Endodermal cell (in vitro differentiated cells): ENCODE measurements at regions not wholly inside any gene's neighbourhood (a gene's known extent, or its start where the extent isn't known, plus 50 kb on each side); places are given as distances from the start of the nearest gene placed in this dataset.

Source experiments
- DNase-seq: peaks from one replicate; pipeline ENCODE4 v3.0.0-alpha.2; 2017
- H3K27ac ChIP-seq: 2 replicates; pipeline ENCODE4 v1.5.1; 2013; ENCODE audit warnings: mild to moderate bottlenecking, low read depth, low read length, moderate library complexity
- H3K27me3 ChIP-seq: 2 replicates; pipeline ENCODE4 v1.6.1; 2013; ENCODE audit warnings: mild to moderate bottlenecking, low read length, moderate library complexity; ENCODE audit not compliant: insufficient read depth, control insufficient read depth, poor library complexity, severe bottlenecking
- H3K36me3 ChIP-seq: 2 replicates; pipeline ENCODE4 v1.7.0; 2013; ENCODE audit warnings: mild to moderate bottlenecking, low read length, moderate library complexity; ENCODE audit not compliant: control insufficient read depth, insufficient read depth
- H3K4me1 ChIP-seq: one replicate; pipeline ENCODE4 v1.7.0; 2013; ENCODE audit warnings: low read length; ENCODE audit not compliant: control insufficient read depth, insufficient read depth
- H3K4me3 ChIP-seq: 2 replicates; pipeline ENCODE4 v1.5.1; 2013; ENCODE audit warnings: mild to moderate bottlenecking, low read length, moderate library complexity
- H3K9ac ChIP-seq: 2 replicates; pipeline ENCODE4 v1.6.1; 2013; ENCODE audit warnings: mild to moderate bottlenecking, low read length, moderate library complexity; ENCODE audit not compliant: poor library complexity, severe bottlenecking; ENCODE audit errors: extremely low read depth
- H3K9me3 ChIP-seq: 2 replicates; pipeline ENCODE4 v1.6.1; 2013; ENCODE audit warnings: mild to moderate bottlenecking, low read length, moderate library complexity; ENCODE audit not compliant: control insufficient read depth
- H3K27ac Mint-ChIP-seq: 2 replicates; pipeline ENCODE4 v1.8.0; 2020; ENCODE audit warnings: mixed read lengths
- H3K27me3 Mint-ChIP-seq: 2 replicates; pipeline ENCODE4 v1.8.0; 2021; ENCODE audit warnings: mild to moderate bottlenecking, mixed read lengths; ENCODE audit not compliant: insufficient read depth
- H3K36me3 Mint-ChIP-seq: 2 replicates; pipeline ENCODE4 v1.8.0; 2020; ENCODE audit warnings: low read depth, mixed read lengths
- H3K4me1 Mint-ChIP-seq: 2 replicates; pipeline ENCODE4 v1.8.0; 2020; ENCODE audit warnings: mixed read lengths
- H3K4me3 Mint-ChIP-seq: 2 replicates; pipeline ENCODE4 v1.8.0; 2020; ENCODE audit warnings: mild to moderate bottlenecking, moderate library complexity, mixed read lengths
- H3K9me3 Mint-ChIP-seq: 2 replicates; pipeline ENCODE4 v1.8.0; 2020; ENCODE audit warnings: mild to moderate bottlenecking, mixed read lengths
- CTCF ChIP-seq: fragments of 200-600 bp; sonication (generic); conservative IDR thresholded peaks from 2 replicates; pipeline ENCODE4 v1.5.0; 2021; ENCODE audit warnings: antibody characterized with exemption, mild to moderate bottlenecking
- WGBS, 2 experiments: methylation state at CpG; one replicate each; pipeline versions ENCODE4 v1.1.5 to v1.1.7; 2013; ENCODE audit warnings: missing lambda C conversion rate in 2 of 2, mixed read lengths in 1 of 2; ENCODE audit not compliant: insufficient coverage in 1 of 2, insufficient read length in 1 of 2; 5-methylcytosine and 5-hydroxymethylcytosine counted together

GRCh38 chr16:72282362-72282761, 110.4 kb upstream of the PMFBP1 start:
- Mint-ChIP-seq H3K27ac (no peak overlapping the region), H3K4me3 (no peak overlapping the region), H3K36me3 (no peaks in the 10 kb centered on the region), H3K27me3 (no peaks in the 10 kb centered on the region), H3K9me3 (no peaks in the 10 kb centered on the region), H3K4me1 (peaks cover 5% of the 10 kb centered on the region)
- H3K36me3 ChIP-seq, result no peaks in the 10 kb centered on the region
- no peaks in the 10 kb centered on the region for H3K9me3 ChIP-seq
- no peak overlapping the region for H3K27ac ChIP-seq
- TF ChIP-seq CTCF, result no peak
- DNase-seq, result no peak
- no peak overlapping the region for H3K9ac ChIP-seq
- no peak overlapping the region for H3K4me3 ChIP-seq
- H3K27me3 ChIP-seq, result no peaks in the 10 kb centered on the region
- 91 to 100% methylated on average over 1 of the region's 1 CpG for WGBS, 2 experiments
- H3K4me1 ChIP-seq, result no peaks in the 10 kb centered on the region

- H3K4me3 ChIP-seq, result no peak overlapping the region
- Mint-ChIP-seq H3K4me1 (no peaks in the 10 kb centered on the region), H3K4me3 (no peak overlapping the region), H3K9me3 (no peaks in the 10 kb centered on the region), H3K27ac (no peak overlapping the region), H3K27me3 (no peaks in the 10 kb centered on the region), H3K36me3 (no peaks in the 10 kb centered on the region)
- no peaks in the 10 kb centered on the region for H3K36me3 ChIP-seq
- no peak overlapping the region for H3K27ac ChIP-seq
- H3K4me1 ChIP-seq, result no peaks in the 10 kb centered on the region
- 90 to 97% methylated on average over 3 of the region's 3 CpGs for WGBS, 2 experiments
- H3K9ac ChIP-seq, result no peak overlapping the region
- TF ChIP-seq CTCF, result no peak
- H3K9me3 ChIP-seq, result no peaks in the 10 kb centered on the region
- no peaks in the 10 kb centered on the region for H3K27me3 ChIP-seq
- no peak for DNase-seq
These were observed 106.3 kb upstream of the PMFBP1 start for GRCh38 chr16:72278301-72278700.

GRCh38 chr16:72277749-72278148, 105.8 kb upstream of the PMFBP1 start:
- no peak for TF ChIP-seq CTCF
- H3K9me3 ChIP-seq, result no peaks in the 10 kb centered on the region
- Mint-ChIP-seq H3K4me1 (no peaks in the 10 kb centered on the region), H3K27me3 (no peaks in the 10 kb centered on the region), H3K9me3 (no peaks in the 10 kb centered on the region), H3K27ac (no peak overlapping the region), H3K4me3 (no peak overlapping the region), H3K36me3 (no peaks in the 10 kb centered on the region)
- H3K36me3 ChIP-seq, result no peaks in the 10 kb centered on the region
- DNase-seq, result no peak
- WGBS, 2 experiments, result 91% methylated on average over 2 of the region's 2 CpGs; no CpG with 5 or more reads in 1 of the 2 experiments
- no peak overlapping the region for H3K27ac ChIP-seq
- H3K4me3 ChIP-seq, result no peak overlapping the region
- no peaks in the 10 kb centered on the region for H3K4me1 ChIP-seq
- H3K9ac ChIP-seq, result no peak overlapping the region
- H3K27me3 ChIP-seq, result no peaks in the 10 kb centered on the region
